ENCODE measurements at regions not wholly inside any gene's neighbourhood (a gene's known extent, or its start where the extent isn't known, plus 50 kb on each side); places are given as distances from the start of the nearest gene placed in this dataset.
"Not testable (repeated sequence)": the region's sequence is repeated elsewhere in the genome, so short reads cannot be mapped to it uniquely, and the experiment has no call there.

- DNase-seq, result no peak
Measured at GRCh38 chr1:10914056-10914455, 98.4 kb upstream of the TARDBP start.

GRCh38 chr1:10915594-10915993, 96.9 kb upstream of the TARDBP start:
- no peak for DNase-seq

- no peak for DNase-seq
Measured at GRCh38 chr1:10916311-10916710, 96.1 kb upstream of the TARDBP start.

- no peak for DNase-seq
Measured at GRCh38 chr1:10916991-10917390, 95.5 kb upstream of the TARDBP start.

- DNase-seq, result peak; percentile 4
Measured at GRCh38 chr1:10917513-10918454, 94.7 kb upstream of the TARDBP start.

- no peak for DNase-seq
Measured at GRCh38 chr1:10918531-10918930, 93.9 kb upstream of the TARDBP start.

- DNase-seq, result no peak
Measured at GRCh38 chr1:10920063-10920626, 92.3 kb upstream of the TARDBP start.

GRCh38 chr1:10922315-10923060, 90.0 kb upstream of the TARDBP start:
- not testable (repeated sequence) for DNase-seq

GRCh38 chr1:10924030-10924429, 88.4 kb upstream of the TARDBP start:
- no peak for DNase-seq

- DNase-seq, result no peak
Measured at GRCh38 chr1:10928654-10929053, 83.8 kb upstream of the TARDBP start.

- peak; percentile 64 for DNase-seq
Measured at GRCh38 chr1:10932088-10932487, 80.4 kb upstream of the TARDBP start.

GRCh38 chr1:10934150-10934818, 78.2 kb upstream of the TARDBP start:
- DNase-seq, result no peak

GRCh38 chr1:10935246-10935645, 77.2 kb upstream of the TARDBP start:
- no peak for DNase-seq

- no peak for DNase-seq
Measured at GRCh38 chr1:10935724-10936123, 76.7 kb upstream of the TARDBP start.

- DNase-seq, result no peak
Measured at GRCh38 chr1:10936998-10937901, 75.2 kb upstream of the TARDBP start.

GRCh38 chr1:10938741-10939417, 73.6 kb upstream of the TARDBP start:
- DNase-seq, result no peak

GRCh38 chr1:10939654-10940450, 72.6 kb upstream of the TARDBP start:
- peak; percentile 78 for DNase-seq

GRCh38 chr1:10940451-10940804, 72.0 kb upstream of the TARDBP start:
- DNase-seq, result no peak

- no peak for DNase-seq
Measured at GRCh38 chr1:10940838-10941237, 71.6 kb upstream of the TARDBP start.

- peak; percentile 68 for DNase-seq
Measured at GRCh38 chr1:10941891-10942541, 70.4 kb upstream of the TARDBP start.
